SK-N-SH (cell line): ENCODE measurements at regions not wholly inside any gene's neighbourhood (a gene's known extent, or its start where the extent isn't known, plus 50 kb on each side); places are given as distances from the start of the nearest gene placed in this dataset.

ENCODE experiments used
- CTCF ChIA-PET: fragments of 300-600, 350-600 bp; formaldehyde crosslinking; extraction: SDS; loops from one replicate; lab custom pipeline; 2021; lab: Yijun Ruan, JAX
- POLR2A ChIA-PET: fragments of 350-600 bp; sonication (Branson Sonifier 250); formaldehyde crosslinking; extraction: SDS; loops from one replicate; lab custom pipeline; 2020; ENCODE audit warnings: antibody characterized with exemption, inconsistent platforms; lab: Yijun Ruan, JAX
- DNase-seq: peaks from one replicate; pipeline ENCODE4 v3.0.0; 2012
- H2AFZ ChIP-seq: fragments of 200-600 bp; sonication (generic); 2 replicates; pipeline ENCODE4 v1.8.1; 2016; ENCODE audit warnings: antibody characterized with exemption, mild to moderate bottlenecking, low read depth
- H3F3A ChIP-seq: fragments of 200-600 bp; sonication (generic); replicated peaks from 2 replicates; pipeline ENCODE3; 2016; ENCODE audit warnings: antibody characterized with exemption, mild to moderate bottlenecking; ENCODE audit not compliant: insufficient read depth
- H3K27ac ChIP-seq, 2 experiments: fragments of 200-500 bp in 1 of 2; fragments of 200-600 bp in 1 of 2; sonication (Bioruptor generic) in 1 of 2; sonication (generic), shearing (Covaris generic) in 1 of 2; 2 replicates each; pipeline versions ENCODE4 v1.5.1 to v1.6.1; 2014 to 2016; ENCODE audit warnings: low read depth in 2 of 2, inconsistent platforms in 1 of 2, low read length in 1 of 2, mild to moderate bottlenecking in 1 of 2, mixed read lengths in 1 of 2
- H3K27me3 ChIP-seq: fragments of 200-600 bp; sonication (generic), shearing (Covaris generic); 2 replicates; pipeline ENCODE4 v1.6.1; 2016; ENCODE audit warnings: mixed run types; ENCODE audit not compliant: insufficient read depth
- H3K36me3 ChIP-seq, 2 experiments: fragments of 200-500 bp in 1 of 2; fragments of 200-600 bp in 1 of 2; sonication (Bioruptor generic) in 1 of 2; sonication (generic) in 1 of 2; replicated peaks in 1 of 2; 2 replicates each; pipeline versions ENCODE3 to v1.5.1; 2014 to 2016; ENCODE audit warnings: low read length in 1 of 2, mild to moderate bottlenecking in 1 of 2; ENCODE audit not compliant: insufficient read depth in 2 of 2, control insufficient read depth in 1 of 2
- H3K4me1 ChIP-seq, 2 experiments: fragments of 200-500 bp in 1 of 2; fragments of 200-600 bp in 1 of 2; sonication (Bioruptor generic) in 1 of 2; sonication (generic), shearing (Covaris generic) in 1 of 2; 2 replicates each; pipeline versions ENCODE4 v1.5.1 to v1.6.1; 2014 to 2016; ENCODE audit warnings: low read depth in 1 of 2, low read length in 1 of 2, mixed run types in 1 of 2; ENCODE audit not compliant: insufficient read depth in 2 of 2, control insufficient read depth in 1 of 2
- H3K4me2 ChIP-seq: fragments of 200-600 bp; sonication (generic), shearing (Covaris generic); 2 replicates; pipeline ENCODE4 v1.6.1; 2017; ENCODE audit warnings: mixed run types
- H3K4me3 ChIP-seq, 2 experiments: fragments of 200-500 bp in 1 of 2; fragments of 200-600 bp in 1 of 2; sonication (Bioruptor generic) in 1 of 2; sonication (generic), shearing (Covaris generic) in 1 of 2; 2 replicates each; pipeline versions ENCODE4 v1.5.1 to v1.8.1; 2014 to 2016; ENCODE audit warnings: low read depth in 2 of 2, inconsistent platforms in 1 of 2, low read length in 1 of 2, mild to moderate bottlenecking in 1 of 2, mixed read lengths in 1 of 2, moderate library complexity in 1 of 2
- H3K79me2 ChIP-seq: fragments of 200-600 bp; sonication (generic); 2 replicates; pipeline ENCODE4 v1.8.1; 2017; ENCODE audit warnings: mild to moderate bottlenecking; ENCODE audit not compliant: insufficient read depth
- H3K9ac ChIP-seq: fragments of 200-600 bp; sonication (generic); 2 replicates; pipeline ENCODE4 v1.6.1; 2017; ENCODE audit warnings: mixed run types
- H3K9me2 ChIP-seq: fragments of 200-600 bp; sonication (generic); 2 replicates; pipeline ENCODE4 v1.6.1; 2017; ENCODE audit warnings: mixed run types
- H3K9me3 ChIP-seq: fragments of 200-600 bp; sonication (generic); 2 replicates; pipeline ENCODE4 v1.6.1; 2017; ENCODE audit warnings: mixed run types, mild to moderate bottlenecking, moderate library complexity
- H4K20me1 ChIP-seq: fragments of 200-600 bp; sonication (generic); 2 replicates; pipeline ENCODE4 v1.6.1; 2017; ENCODE audit warnings: mild to moderate bottlenecking, mixed run types; ENCODE audit not compliant: insufficient read depth
- CHD2 ChIP-seq: fragments of 150-350 bp; IDR thresholded peaks from 2 replicates; pipeline ENCODE4 v1.6.1; 2018; ENCODE audit warnings: low read length; ENCODE audit not compliant: partially characterized antibody
- CTCF ChIP-seq: fragments of 200-600 bp; sonication (generic); IDR thresholded peaks from 2 replicates; pipeline ENCODE4 v1.6.1; 2017; ENCODE audit warnings: antibody characterized with exemption, mild to moderate bottlenecking, moderate library complexity
- ELF1 ChIP-seq: IDR thresholded peaks from 2 replicates; pipeline ENCODE4 v1.4.0; 2012
- EZH2phosphoT487 ChIP-seq: fragments of 200-600 bp; sonication (generic); IDR thresholded peaks from 2 replicates; pipeline ENCODE4 v1.6.1; 2017; ENCODE audit warnings: low read depth, mixed run types, mild to moderate bottlenecking, antibody characterized with exemption, moderate library complexity, borderline replicate concordance
- FOSL2 ChIP-seq: IDR thresholded peaks from 2 replicates; pipeline ENCODE4 v1.4.0; 2012; ENCODE audit warnings: low read depth, mild to moderate bottlenecking, moderate library complexity, borderline replicate concordance
- FOXJ3 ChIP-seq: sonication (generic); formaldehyde crosslinking; IDR thresholded peaks from 2 replicates; pipeline ENCODE4 v1.5.1; 2020; ENCODE audit warnings: mild to moderate bottlenecking, missing genetic modification reagents
- GABPA ChIP-seq: IDR thresholded peaks from 2 replicates; pipeline ENCODE4 v1.4.0; 2012; ENCODE audit warnings: low read depth, mild to moderate bottlenecking
- IRF3 ChIP-seq: fragments of 150-350 bp; IDR thresholded peaks from 2 replicates; pipeline ENCODE4 v1.6.1; 2016; ENCODE audit warnings: mild to moderate bottlenecking, low read depth, low read length
- MXI1 ChIP-seq: IDR thresholded peaks from 2 replicates; pipeline ENCODE4 v1.6.1; 2012; ENCODE audit warnings: mild to moderate bottlenecking, low read depth, low read length, improper control_type of control experiment
- PBX3 ChIP-seq: IDR thresholded peaks from 2 replicates; pipeline ENCODE4; 2012
- POLR2AphosphoS5 ChIP-seq: IDR thresholded peaks from 2 replicates; pipeline ENCODE4 v1.6.1; 2012; ENCODE audit warnings: low read depth, low read length
- RAD21 ChIP-seq: IDR thresholded peaks from 2 replicates; pipeline ENCODE4 v1.6.1; 2012; ENCODE audit warnings: mild to moderate bottlenecking, low read length
- RFX5 ChIP-seq: IDR thresholded peaks from 2 replicates; pipeline ENCODE4 v1.6.1; 2012; ENCODE audit warnings: mild to moderate bottlenecking, improper control_type of control experiment, low read length
- RXRA ChIP-seq: IDR thresholded peaks from 2 replicates; pipeline ENCODE4 v1.4.0; 2012; ENCODE audit warnings: low read depth, mild to moderate bottlenecking, borderline replicate concordance
- SIN3A ChIP-seq: IDR thresholded peaks from 2 replicates; pipeline ENCODE4 v1.6.1; 2012; ENCODE audit warnings: low read depth, mild to moderate bottlenecking, low read length, moderate library complexity, borderline replicate concordance
- SMC3 ChIP-seq: IDR thresholded peaks from 2 replicates; pipeline ENCODE4 v1.6.1; 2012; ENCODE audit warnings: low read depth, low read length, improper control_type of control experiment
- TAF1 ChIP-seq: IDR thresholded peaks from 2 replicates; pipeline ENCODE4 v1.6.1; 2012; ENCODE audit warnings: low read depth, mild to moderate bottlenecking, low read length, moderate library complexity, borderline replicate concordance
- YY1 ChIP-seq: IDR thresholded peaks from 2 replicates; pipeline ENCODE4 v1.4.0; 2012; ENCODE audit warnings: low read depth, mild to moderate bottlenecking
- ZBTB33 ChIP-seq: IDR thresholded peaks from 2 replicates; pipeline ENCODE4 v1.4.0; 2012; ENCODE audit warnings: low read depth, borderline replicate concordance
- WGBS: methylation state at CpG from one replicate; pipeline ENCODE4 v1.1.6; 2017; ENCODE audit warnings: low lambda C conversion rate; 5-methylcytosine and 5-hydroxymethylcytosine counted together

- Histone ChIP-seq H3K9ac (no peak overlapping the region), H3K9me3 (no peaks in the 10 kb centered on the region), H3K4me2 (no peak overlapping the region), H3K36me3 (no peaks in the 10 kb centered on the region), H3K27ac (no peak overlapping the region), H3K4me1 (no peaks in the 10 kb centered on the region; a peak in 1 of 4 replicates), H2AFZ (no peak overlapping the region), H3F3A (no peaks in the 10 kb centered on the region), H3K4me3 (no peak overlapping the region), H3K27me3 (no peaks in the 10 kb centered on the region), H3K79me2 (no peaks in the 10 kb centered on the region), H3K9me2 (no peaks in the 10 kb centered on the region), H4K20me1 (no peaks in the 10 kb centered on the region)
- DNase-seq = no peak
- POLR2A ChIA-PET = no interaction called here
- TF ChIP-seq CHD2 (no peak), CTCF (no peak), IRF3 (no peak), TAF1 (no peak), MXI1 (no peak), RAD21 (no peak), RFX5 (no peak), FOSL2 (no peak), YY1 (no peak), SMC3 (no peak), SIN3A (no peak), EZH2phosphoT487 (no peak), ZBTB33 (no peak), ELF1 (no peak), FOXJ3 (CRISPR knock-in tag) (no peak), POLR2AphosphoS5 (no peak), PBX3 (no peak), GABPA (no peak), RXRA (no peak)
- 75% methylated on average over 5 of the region's 5 CpGs for WGBS
- CTCF ChIA-PET = no interaction called here
Measured at GRCh38 chr12:84464616-84465015, 448.0 kb downstream of the SLC6A15 start.
